Lower leg skin (tissue), 3 donors: ENCODE measurements at regions not wholly inside any gene's neighbourhood (a gene's known extent, or its start where the extent isn't known, plus 50 kb on each side); places are given as distances from the start of the nearest gene placed in this dataset.

Experiments used
- POLR2A ChIP-seq, 2 donors: fragments of 450-650 bp; IDR thresholded peaks; one replicate each; pipeline ENCODE4 v1.6.1; 2016 to 2017; ENCODE audit warnings: antibody characterized with exemption in 2 of 2, mild to moderate bottlenecking in 1 of 2, moderate library complexity in 1 of 2
- TF ChIP-seq, protein P1 (sequence below), 3 donors: fragments of 450-650 bp; IDR thresholded peaks; one replicate each; pipeline ENCODE4 v1.5.1; 2016; ENCODE audit warnings: antibody characterized with exemption in 3 of 3, mild to moderate bottlenecking in 3 of 3, moderate library complexity in 2 of 3

DNA sequence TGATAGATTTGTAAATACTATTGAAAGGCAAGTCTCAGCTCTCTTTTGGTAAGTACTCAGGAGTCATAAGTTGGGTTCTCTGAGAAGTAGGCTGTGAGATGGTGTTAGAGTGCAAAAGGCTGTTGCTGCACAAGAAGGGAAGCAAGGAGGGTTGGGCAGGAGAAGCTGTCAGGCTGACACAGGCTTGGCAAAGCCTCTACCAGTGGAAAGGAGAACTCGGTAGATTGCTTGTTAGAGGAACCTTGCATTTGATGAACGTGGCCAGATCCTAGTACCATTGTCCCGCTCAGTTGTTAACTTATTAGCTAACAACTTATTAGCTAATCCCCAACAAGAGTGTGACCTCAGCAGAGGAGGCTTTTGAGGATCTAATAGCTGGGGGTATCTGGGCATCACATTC is 449.3 kb upstream of the BOD1L1 start:
- TF ChIP-seq, protein P1, sequence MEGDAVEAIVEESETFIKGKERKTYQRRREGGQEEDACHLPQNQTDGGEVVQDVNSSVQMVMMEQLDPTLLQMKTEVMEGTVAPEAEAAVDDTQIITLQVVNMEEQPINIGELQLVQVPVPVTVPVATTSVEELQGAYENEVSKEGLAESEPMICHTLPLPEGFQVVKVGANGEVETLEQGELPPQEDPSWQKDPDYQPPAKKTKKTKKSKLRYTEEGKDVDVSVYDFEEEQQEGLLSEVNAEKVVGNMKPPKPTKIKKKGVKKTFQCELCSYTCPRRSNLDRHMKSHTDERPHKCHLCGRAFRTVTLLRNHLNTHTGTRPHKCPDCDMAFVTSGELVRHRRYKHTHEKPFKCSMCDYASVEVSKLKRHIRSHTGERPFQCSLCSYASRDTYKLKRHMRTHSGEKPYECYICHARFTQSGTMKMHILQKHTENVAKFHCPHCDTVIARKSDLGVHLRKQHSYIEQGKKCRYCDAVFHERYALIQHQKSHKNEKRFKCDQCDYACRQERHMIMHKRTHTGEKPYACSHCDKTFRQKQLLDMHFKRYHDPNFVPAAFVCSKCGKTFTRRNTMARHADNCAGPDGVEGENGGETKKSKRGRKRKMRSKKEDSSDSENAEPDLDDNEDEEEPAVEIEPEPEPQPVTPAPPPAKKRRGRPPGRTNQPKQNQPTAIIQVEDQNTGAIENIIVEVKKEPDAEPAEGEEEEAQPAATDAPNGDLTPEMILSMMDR (IDR thresholded peaks at IDR 0.05) = no peak
- no peak for TF ChIP-seq POLR2A (IDR thresholded peaks at IDR 0.05)
